ENCODE measurements at regions not wholly inside any gene's neighbourhood (a gene's known extent, or its start where the extent isn't known, plus 50 kb on each side); places are given as distances from the start of the nearest gene placed in this dataset.
"Not testable (repeated sequence)": the region's sequence is repeated elsewhere in the genome, so short reads cannot be mapped to it uniquely, and the experiment has no call there.

DNA sequence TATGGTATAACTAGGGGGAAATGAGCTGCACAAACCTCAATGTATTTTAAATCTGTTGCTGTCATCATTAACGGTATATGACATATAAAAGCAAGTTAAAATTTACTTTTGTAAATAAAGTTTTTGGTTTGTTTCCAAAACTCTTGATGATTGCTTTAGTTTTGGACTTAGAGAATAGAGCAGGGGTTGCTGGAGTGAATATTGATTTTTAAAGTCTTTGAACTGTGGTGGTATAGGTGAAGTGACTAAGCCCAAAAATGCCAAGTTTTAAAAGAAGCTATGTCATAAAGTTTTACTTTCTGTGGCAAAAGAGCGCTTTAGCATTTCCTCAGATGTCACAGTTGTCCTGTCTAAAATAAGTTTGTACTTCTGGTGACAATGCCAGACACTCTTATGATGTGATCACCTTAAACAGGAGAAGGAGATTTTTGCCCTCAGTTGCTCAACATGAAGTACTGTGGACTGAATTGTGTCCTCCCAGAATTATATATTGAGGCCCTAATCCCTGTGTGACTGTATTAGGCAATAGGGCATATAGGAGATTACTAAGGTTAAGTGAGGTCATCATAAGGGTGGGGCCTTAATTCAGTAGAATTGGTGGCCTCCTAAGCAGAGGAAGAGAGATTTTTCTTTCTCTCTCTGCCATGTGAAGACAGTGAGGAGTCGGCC is 175.2 kb upstream of the PLGLB1 start:
- DNase-seq (ENCODE audit: low read depth in 1 of 2, low spot score in 1 of 2); FAIRE-seq; H3K27ac ChIP-seq; CTCF ChIA-PET; H3K4me1 ChIP-seq; POLR2A ChIA-PET; H3K4me2 ChIP-seq; ATAC-seq; H3K9me3 ChIP-seq; H3K4me3 ChIP-seq: not testable (repeated sequence)
- 65% methylated on average over 3 of the region's 3 CpGs for WGBS (ENCODE audit: missing lambda C conversion rate)

DNA sequence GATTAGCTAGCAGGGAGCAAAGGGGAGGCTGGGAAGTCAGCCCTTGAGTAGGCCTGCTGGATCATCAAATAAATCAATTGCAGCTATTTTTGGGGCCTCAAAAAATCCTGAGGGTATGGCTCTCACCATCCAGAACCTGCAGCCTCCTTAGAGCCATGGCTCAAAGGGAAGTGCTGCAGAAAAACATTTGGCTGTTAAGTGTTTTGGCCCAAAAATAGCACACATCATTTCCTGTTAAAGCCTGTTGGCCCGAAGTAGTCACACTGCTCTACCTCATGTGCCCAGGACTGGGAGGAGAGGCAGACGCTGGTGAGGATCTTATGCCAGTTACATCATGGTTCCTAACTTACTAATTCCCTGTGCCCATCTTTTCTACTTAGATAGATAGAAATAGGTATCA is 176.8 kb upstream of the PLGLB1 start:
- WGBS (ENCODE audit: missing lambda C conversion rate), result 47% methylated on average over 2 of the region's 2 CpGs
- not testable (repeated sequence) for FAIRE-seq, H3K4me2 ChIP-seq

DNA sequence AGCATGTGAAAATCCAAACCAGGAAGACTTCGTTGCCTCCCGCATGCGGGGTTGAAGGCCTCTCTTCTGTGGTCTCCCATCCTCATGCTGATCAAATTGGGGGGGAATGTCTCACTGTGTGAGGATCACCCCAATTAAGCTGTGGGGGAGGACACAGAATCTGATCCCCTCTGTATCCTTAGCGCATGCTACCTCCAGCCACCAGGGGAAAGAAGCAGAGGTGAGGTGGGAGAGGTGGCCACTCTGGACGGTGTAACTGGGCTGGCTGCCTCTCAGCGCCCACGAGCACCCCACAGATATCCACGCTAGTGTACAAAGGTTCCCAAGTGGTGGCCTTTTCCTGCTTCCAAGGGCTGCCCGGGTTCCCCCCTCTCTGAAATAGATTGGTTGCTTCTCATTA is 177.6 kb upstream of the PLGLB1 start:
- H3K4me3 ChIP-seq; FAIRE-seq; H3K4me1 ChIP-seq; POLR2A ChIA-PET; DNase-seq (ENCODE audit: low read depth in 1 of 2, low spot score in 1 of 2); H3K27ac ChIP-seq; H3K4me2 ChIP-seq; H3K9me3 ChIP-seq; CTCF ChIA-PET: not testable (repeated sequence)
- peak; percentile 63 to 67; a peak in 5 of 6 replicates for ATAC-seq
- 72% methylated on average over 4 of the region's 9 CpGs for WGBS (ENCODE audit: missing lambda C conversion rate)

More for the DNA sequence above, 176.8 kb upstream of the PLGLB1 start:
- ATAC-seq; POLR2A ChIA-PET; H3K27ac ChIP-seq; H3K9me3 ChIP-seq; DNase-seq (ENCODE audit: low read depth in 1 of 2, low spot score in 1 of 2); H3K4me3 ChIP-seq; CTCF ChIA-PET; H3K4me1 ChIP-seq: not testable (repeated sequence)

GRCh38 chr2:87204569-87205147 is 183.0 kb upstream of the PLGLB1 start:
- H3K9me3 ChIP-seq; ATAC-seq; H3K27ac ChIP-seq; H3K4me1 ChIP-seq; POLR2A ChIA-PET; CTCF ChIA-PET; H3K4me3 ChIP-seq; FAIRE-seq; DNase-seq (ENCODE audit: low read depth in 1 of 2, low spot score in 1 of 2); H3K4me2 ChIP-seq: not testable (repeated sequence)
- WGBS (ENCODE audit: missing lambda C conversion rate), result 78% methylated on average over 2 of the region's 8 CpGs

- H3K4me2 ChIP-seq; DNase-seq (ENCODE audit: low read depth in 1 of 2, low spot score in 1 of 2); H3K4me1 ChIP-seq; POLR2A ChIA-PET; H3K27ac ChIP-seq; FAIRE-seq; H3K4me3 ChIP-seq; ATAC-seq; CTCF ChIA-PET; H3K9me3 ChIP-seq: not testable (repeated sequence)
- WGBS (ENCODE audit: missing lambda C conversion rate), result 0% methylated on average over 2 of the region's 3 CpGs
Observed at GRCh38 chr2:87212938-87213337, 191.3 kb upstream of the PLGLB1 start.

GRCh38 chr2:87217005-87217404 is 195.4 kb upstream of the PLGLB1 start:
- WGBS (ENCODE audit: missing lambda C conversion rate), result 100% methylated on average over 1 of the region's 4 CpGs
- POLR2A ChIA-PET; H3K9me3 ChIP-seq; CTCF ChIA-PET; ATAC-seq; H3K4me2 ChIP-seq; H3K4me3 ChIP-seq; DNase-seq (ENCODE audit: low read depth in 1 of 2, low spot score in 1 of 2); FAIRE-seq; H3K4me1 ChIP-seq; H3K27ac ChIP-seq: not testable (repeated sequence)

DNA sequence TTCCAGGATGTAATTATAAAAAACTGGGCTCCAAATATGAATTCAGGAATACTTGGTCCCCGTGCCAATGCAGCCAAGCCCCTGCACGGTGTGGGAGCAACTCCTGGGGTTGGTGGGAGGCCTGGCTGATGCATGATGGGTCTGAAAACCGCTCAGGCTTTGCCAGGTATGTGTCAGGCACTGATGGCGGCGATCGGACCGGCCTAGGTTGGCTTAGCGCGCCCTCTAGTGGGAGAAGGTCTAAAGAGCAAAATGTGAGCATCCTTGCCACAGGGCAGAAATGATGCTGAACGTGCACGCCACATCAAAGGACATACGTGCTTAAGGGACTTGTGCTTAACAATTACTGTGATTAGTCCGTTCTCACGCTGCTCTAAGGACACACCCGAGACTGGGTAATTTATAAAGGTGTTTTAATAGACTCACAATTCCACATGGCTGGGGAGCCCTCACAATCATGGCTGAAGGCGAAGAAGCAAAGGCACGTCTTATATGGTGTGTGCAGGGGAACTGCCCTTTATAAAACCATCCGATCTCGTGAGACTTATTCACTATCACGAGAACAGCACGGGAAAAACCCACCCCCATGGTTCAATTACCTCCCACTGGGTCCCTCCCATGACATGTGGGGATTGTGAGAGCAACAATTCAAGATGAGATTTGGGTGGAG is 196.2 kb upstream of the PLGLB1 start:
- ATAC-seq, result peak; percentile 79 to 90
- TF ChIP-seq RAD21 (conservative IDR thresholded peaks at IDR 0.05 in 1 of 2, IDR thresholded peaks at IDR 0.05 in 1 of 2) (peak in 1 of 2 experiments; percentile 58), SMC3 (IDR thresholded peaks at IDR 0.05) (0 out of 3 replicates have a peak, but pooled peaks have one; percentile 33)
- TF ChIP-seq, protein P1, sequence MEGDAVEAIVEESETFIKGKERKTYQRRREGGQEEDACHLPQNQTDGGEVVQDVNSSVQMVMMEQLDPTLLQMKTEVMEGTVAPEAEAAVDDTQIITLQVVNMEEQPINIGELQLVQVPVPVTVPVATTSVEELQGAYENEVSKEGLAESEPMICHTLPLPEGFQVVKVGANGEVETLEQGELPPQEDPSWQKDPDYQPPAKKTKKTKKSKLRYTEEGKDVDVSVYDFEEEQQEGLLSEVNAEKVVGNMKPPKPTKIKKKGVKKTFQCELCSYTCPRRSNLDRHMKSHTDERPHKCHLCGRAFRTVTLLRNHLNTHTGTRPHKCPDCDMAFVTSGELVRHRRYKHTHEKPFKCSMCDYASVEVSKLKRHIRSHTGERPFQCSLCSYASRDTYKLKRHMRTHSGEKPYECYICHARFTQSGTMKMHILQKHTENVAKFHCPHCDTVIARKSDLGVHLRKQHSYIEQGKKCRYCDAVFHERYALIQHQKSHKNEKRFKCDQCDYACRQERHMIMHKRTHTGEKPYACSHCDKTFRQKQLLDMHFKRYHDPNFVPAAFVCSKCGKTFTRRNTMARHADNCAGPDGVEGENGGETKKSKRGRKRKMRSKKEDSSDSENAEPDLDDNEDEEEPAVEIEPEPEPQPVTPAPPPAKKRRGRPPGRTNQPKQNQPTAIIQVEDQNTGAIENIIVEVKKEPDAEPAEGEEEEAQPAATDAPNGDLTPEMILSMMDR (IDR thresholded peaks at IDR 0.05), result peak; percentile 41
- DNase-seq (ENCODE audit: low read depth in 1 of 2, low spot score in 1 of 2); H3K4me2 ChIP-seq; CTCF ChIA-PET; H3K4me3 ChIP-seq; H3K4me1 ChIP-seq; H3K27ac ChIP-seq; H3K9me3 ChIP-seq; FAIRE-seq; POLR2A ChIA-PET: not testable (repeated sequence)
- 14% methylated on average over 11 of the region's 21 CpGs for WGBS (ENCODE audit: missing lambda C conversion rate)

DNA sequence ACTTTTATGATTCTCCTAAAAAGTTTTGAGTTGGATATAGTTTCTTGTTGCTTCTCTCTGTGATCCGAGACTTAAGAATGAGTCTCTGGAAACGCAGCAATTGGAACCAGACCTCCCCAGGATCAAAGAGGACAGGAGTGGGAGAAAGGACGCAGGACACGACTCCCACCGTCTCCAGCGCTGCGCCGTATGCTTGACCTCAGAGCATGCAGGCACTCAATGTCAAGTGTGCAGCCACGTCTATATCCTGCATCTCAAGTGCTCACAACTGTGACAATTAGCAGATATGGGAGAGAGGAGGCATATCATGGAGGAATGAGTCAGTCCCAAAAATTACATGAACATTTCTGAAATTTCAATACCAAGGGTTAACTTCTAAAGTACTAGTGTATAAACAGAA is 199.0 kb upstream of the PLGLB1 start:
- H3K27ac ChIP-seq; CTCF ChIA-PET; H3K4me3 ChIP-seq; H3K9me3 ChIP-seq; H3K4me2 ChIP-seq; POLR2A ChIA-PET; ATAC-seq; DNase-seq (ENCODE audit: low read depth in 1 of 2, low spot score in 1 of 2); FAIRE-seq; H3K4me1 ChIP-seq: not testable (repeated sequence)
- WGBS (ENCODE audit: missing lambda C conversion rate), result 31% methylated on average over 9 of the region's 9 CpGs

DNA sequence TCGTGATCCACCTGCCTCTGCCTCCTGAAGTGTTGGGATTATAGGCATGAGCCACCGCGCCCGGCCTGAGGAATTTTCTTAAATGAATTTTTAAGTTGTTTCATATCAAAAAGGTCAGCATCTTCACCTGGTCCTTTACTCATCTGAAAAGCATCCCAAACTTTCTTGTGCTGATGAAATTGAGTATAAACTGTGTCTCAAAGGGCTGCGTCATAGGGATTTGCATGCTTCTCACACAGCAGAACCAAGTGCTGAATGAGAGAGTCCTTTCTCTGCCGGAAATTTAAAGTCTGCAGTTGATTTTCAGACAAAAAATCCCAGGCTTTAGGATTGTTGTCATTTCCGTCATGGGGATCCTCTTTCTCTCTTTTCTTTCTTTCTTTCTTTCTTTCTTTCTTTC is 200.5 kb upstream of the PLGLB1 start:
- WGBS (ENCODE audit: missing lambda C conversion rate), result 20% methylated on average over 7 of the region's 7 CpGs
- H3K9me3 ChIP-seq, FAIRE-seq, H3K4me1 ChIP-seq, POLR2A ChIA-PET, H3K4me3 ChIP-seq, CTCF ChIA-PET: not testable (repeated sequence)
- ATAC-seq, result peak; percentile 34 to 69; a peak in 5 of 6 replicates
- Histone ChIP-seq H3K4me2 (peak overlapping the region; percentile 49; the same call in 1 of the 3 replicates), H3K27ac (peak overlapping the region in 1 of 2 experiments; percentile 33; a peak in 1 of 6 replicates)
- DNase-seq (ENCODE audit: low read depth in 1 of 2, low spot score in 1 of 2), result peak in 1 of 2 experiments; percentile 53

DNA sequence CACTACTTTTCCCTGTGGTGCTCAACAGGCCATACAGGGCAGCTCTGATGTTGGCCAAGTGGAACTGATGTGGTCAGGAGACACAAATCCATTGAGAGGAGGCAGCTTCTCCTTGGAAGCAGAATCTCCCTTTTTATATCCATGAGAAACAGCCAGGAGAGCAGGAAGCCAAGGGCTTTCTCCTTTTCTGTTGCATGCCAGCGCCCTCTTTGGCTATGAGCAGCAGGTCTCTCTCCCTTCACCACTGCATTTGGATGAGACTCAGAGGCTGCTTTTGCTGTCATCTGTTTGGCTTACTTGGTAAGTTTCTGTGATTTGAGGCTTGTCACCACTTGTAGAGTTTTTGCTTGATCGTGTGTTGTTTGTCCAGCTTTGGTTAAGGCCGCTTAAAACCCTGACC is 202.2 kb upstream of the PLGLB1 start:
- H3K4me1 ChIP-seq; H3K4me2 ChIP-seq; H3K27ac ChIP-seq; DNase-seq (ENCODE audit: low read depth in 1 of 2, low spot score in 1 of 2); H3K4me3 ChIP-seq; FAIRE-seq; POLR2A ChIA-PET; H3K9me3 ChIP-seq; CTCF ChIA-PET: not testable (repeated sequence)
- ATAC-seq, result peak in 1 of 2 experiments; percentile 40; a peak in 1 of 6 replicates
- 30% methylated on average over 2 of the region's 3 CpGs for whole genome bisulfite sequencing (ENCODE audit: missing lambda C conversion rate)
